IMR-90 (cell line): ENCODE measurements at regions not wholly inside any gene's neighbourhood (a gene's known extent, or its start where the extent isn't known, plus 50 kb on each side); places are given as distances from the start of the nearest gene placed in this dataset.

Experiments used
- ATAC-seq: fragments of 200-7000 bp; cut with Tn5 transposase; 2 replicates; pipeline ENCODE4 v1.9.1; 2020; ENCODE audit warnings: low read depth, mild to moderate bottlenecking, moderate library complexity
- BruUV-seq: library from RNA; stranded (reverse); fragments of 400-500 nt; replicated peaks from 2 replicates; lab custom pipeline; 2021; lab: Mats Ljungman, UMichigan
- CTCF ChIA-PET: fragments of 300-600 bp; formaldehyde crosslinking; extraction: SDS; loops from one replicate; lab custom pipeline; 2021; ENCODE audit warnings: antibody characterized with exemption; lab: Yijun Ruan, JAX
- POLR2A ChIA-PET: fragments of 300-600 bp; sonication (Branson Sonifier 250); formaldehyde crosslinking; loops from one replicate; lab custom pipeline; 2022; ENCODE audit warnings: antibody characterized with exemption; ENCODE audit not compliant: unreplicated experiment; lab: Charles Lee
- DNase-seq: peaks from one replicate; pipeline ENCODE4 v3.0.0; 2013
- H2AFZ ChIP-seq: replicated peaks from 2 replicates; pipeline ENCODE3; 2013; ENCODE audit warnings: low read length, mild to moderate bottlenecking; ENCODE audit not compliant: poor library complexity
- H2AK5ac ChIP-seq: 2 replicates; pipeline ENCODE4 v1.6.1; 2013; ENCODE audit warnings: low read depth, low read length, inconsistent platforms
- H2AK9ac ChIP-seq: replicated peaks from 2 replicates; pipeline ENCODE3; 2013; ENCODE audit warnings: mild to moderate bottlenecking, low read depth, low read length, moderate library complexity; ENCODE audit not compliant: poor library complexity
- H2BK120ac ChIP-seq: 2 replicates; pipeline ENCODE4 v1.6.1; 2013; ENCODE audit warnings: low read depth, low read length, inconsistent platforms
- H2BK15ac ChIP-seq: 3 replicates; pipeline ENCODE4 v1.6.1; 2013; ENCODE audit warnings: low read depth, low read length, inconsistent platforms
- H2BK20ac ChIP-seq: 2 replicates; pipeline ENCODE4 v1.6.1; 2013; ENCODE audit warnings: low read depth, mild to moderate bottlenecking, inconsistent platforms, low read length, moderate library complexity
- H2BK5ac ChIP-seq: 2 replicates; pipeline ENCODE4 v1.6.1; 2013; ENCODE audit warnings: mild to moderate bottlenecking, low read depth, low read length, inconsistent platforms; ENCODE audit not compliant: poor library complexity, severe bottlenecking
- H3K14ac ChIP-seq: replicated peaks from 2 replicates; pipeline ENCODE4 v1.6.1; 2013; ENCODE audit warnings: low read depth, low read length, inconsistent platforms
- H3K18ac ChIP-seq: 2 replicates; pipeline ENCODE4 v1.6.1; 2013; ENCODE audit warnings: low read depth, low read length, control low read depth
- H3K23ac ChIP-seq: 2 replicates; pipeline ENCODE4 v1.6.1; 2013; ENCODE audit warnings: low read depth, low read length, inconsistent platforms
- H3K27ac ChIP-seq: 2 replicates; pipeline ENCODE4 v1.5.1; 2013; ENCODE audit warnings: mild to moderate bottlenecking, control low read depth, low read length; ENCODE audit not compliant: insufficient read depth
- H3K27me3 ChIP-seq: 2 replicates; pipeline ENCODE4 v1.6.1; 2013; ENCODE audit warnings: low read length; ENCODE audit not compliant: control insufficient read depth, insufficient read depth
- H3K36me3 ChIP-seq: 2 replicates; pipeline ENCODE4 v1.6.1; 2013; ENCODE audit warnings: low read length, mixed read lengths; ENCODE audit not compliant: control insufficient read depth, insufficient read depth
- H3K4ac ChIP-seq: 2 replicates; pipeline ENCODE4 v1.6.1; 2013; ENCODE audit warnings: low read depth, low read length, inconsistent platforms
- H3K4me1 ChIP-seq: 2 replicates; pipeline ENCODE4 v1.6.1; 2013; ENCODE audit warnings: low read length, mixed read lengths; ENCODE audit not compliant: control insufficient read depth, insufficient read depth
- H3K4me2 ChIP-seq: 2 replicates; pipeline ENCODE4 v1.6.1; 2013; ENCODE audit warnings: low read depth, mild to moderate bottlenecking, control low read depth, low read length, moderate library complexity
- H3K4me3 ChIP-seq: 2 replicates; pipeline ENCODE4 v1.5.1; 2013; ENCODE audit warnings: low read depth, mild to moderate bottlenecking, control low read depth, low read length, moderate library complexity; ENCODE audit not compliant: insufficient read depth
- H3K56ac ChIP-seq: 2 replicates; pipeline ENCODE4 v1.6.1; 2013; ENCODE audit warnings: low read length, inconsistent platforms; ENCODE audit not compliant: insufficient read depth; ENCODE audit errors: extremely low read depth
- H3K79me1 ChIP-seq, 2 experiments: 2 replicates each; pipeline ENCODE4 v1.6.1; 2013; ENCODE audit warnings: low read length in 2 of 2, inconsistent platforms in 1 of 2, low read depth in 1 of 2
- H3K9ac ChIP-seq: 2 replicates; pipeline ENCODE4 v1.6.1; 2013; ENCODE audit warnings: low read depth, low read length, control low read depth
- H3K9me1 ChIP-seq: 2 replicates; pipeline ENCODE4 v1.6.1; 2013; ENCODE audit warnings: low read length, inconsistent platforms; ENCODE audit not compliant: insufficient read depth
- H3K9me3 ChIP-seq: 2 replicates; pipeline ENCODE4 v1.6.1; 2013; ENCODE audit warnings: low read length; ENCODE audit not compliant: control insufficient read depth, insufficient read depth
- H4K20me1 ChIP-seq: 2 replicates; pipeline ENCODE4 v1.6.1; 2013; ENCODE audit warnings: low read length, inconsistent platforms; ENCODE audit not compliant: insufficient read depth
- H4K5ac ChIP-seq: 2 replicates; pipeline ENCODE4 v1.6.1; 2013; ENCODE audit warnings: mild to moderate bottlenecking, low read depth, low read length, control low read depth
- H4K8ac ChIP-seq, 2 experiments: 2 replicates each; pipeline ENCODE4 v1.6.1; 2013; ENCODE audit warnings: low read depth in 2 of 2, low read length in 2 of 2, control low read depth in 1 of 2, inconsistent platforms in 1 of 2
- H4K91ac ChIP-seq: 2 replicates; pipeline ENCODE4 v1.6.1; 2013; ENCODE audit warnings: low read depth, low read length, inconsistent platforms; ENCODE audit not compliant: insufficient read depth
- BHLHE40 ChIP-seq: fragments of 150-350 bp; IDR thresholded peaks from 2 replicates; pipeline ENCODE4 v1.6.1; 2016; ENCODE audit warnings: mild to moderate bottlenecking, low read depth, low read length
- CEBPB ChIP-seq: IDR thresholded peaks from 2 replicates; pipeline ENCODE4 v1.6.1; 2012; ENCODE audit warnings: low read depth, low read length, improper control_type of control experiment
- MAFK ChIP-seq: IDR thresholded peaks from 2 replicates; pipeline ENCODE4 v1.6.1; 2012; ENCODE audit warnings: low read depth, low read length, improper control_type of control experiment
- MAZ ChIP-seq: IDR thresholded peaks from 2 replicates; pipeline ENCODE4 v1.6.1; 2012; ENCODE audit warnings: low read depth, mild to moderate bottlenecking, low read length, improper control_type of control experiment, moderate library complexity, borderline replicate concordance
- RAD21 ChIP-seq: IDR thresholded peaks from 2 replicates; pipeline ENCODE4 v1.6.1; 2012; ENCODE audit warnings: low read length, improper control_type of control experiment
- SMC3 ChIP-seq: fragments of 150-350 bp; IDR thresholded peaks from 2 replicates; pipeline ENCODE4 v1.6.1; 2016; ENCODE audit warnings: low read depth, mild to moderate bottlenecking, antibody characterized with exemption, low read length, moderate library complexity
- USF2 ChIP-seq: fragments of 150-350 bp; IDR thresholded peaks from 2 replicates; pipeline ENCODE4 v1.6.1; 2017; ENCODE audit warnings: mild to moderate bottlenecking, antibody characterized with exemption, low read length, low read depth
- WGBS, 2 experiments: methylation state at CpG; one replicate each; pipeline versions ENCODE4 v1.1.5 to v1.1.7; 2013; ENCODE audit warnings: missing lambda C conversion rate in 2 of 2; ENCODE audit not compliant: insufficient read length in 1 of 2; ENCODE audit errors: extremely low coverage in 2 of 2; 5-methylcytosine and 5-hydroxymethylcytosine counted together
- dilution Hi-C: fragments of 300-500 bp; cut with HindIII; formaldehyde crosslinking; loops from one replicate; pipeline ENCODE4 v1.14.3; 2018; ENCODE audit warnings: low sequenced_read_pairs; ENCODE audit not compliant: unreplicated experiment
- in situ Hi-C: fragments of 300-500 bp; cut with MboI; formaldehyde crosslinking; loops from 3 replicates; pipeline ENCODE4 v1.14.3; 2019; ENCODE audit warnings: low sequenced_read_pairs, inconsistent platforms, mixed read lengths
- intact Hi-C: fragments of 100-400 bp; cut with micrococcal nuclease; formaldehyde crosslinking; loops from 2 replicates; pipeline ENCODE4 v1.10.0; 2022

DNA sequence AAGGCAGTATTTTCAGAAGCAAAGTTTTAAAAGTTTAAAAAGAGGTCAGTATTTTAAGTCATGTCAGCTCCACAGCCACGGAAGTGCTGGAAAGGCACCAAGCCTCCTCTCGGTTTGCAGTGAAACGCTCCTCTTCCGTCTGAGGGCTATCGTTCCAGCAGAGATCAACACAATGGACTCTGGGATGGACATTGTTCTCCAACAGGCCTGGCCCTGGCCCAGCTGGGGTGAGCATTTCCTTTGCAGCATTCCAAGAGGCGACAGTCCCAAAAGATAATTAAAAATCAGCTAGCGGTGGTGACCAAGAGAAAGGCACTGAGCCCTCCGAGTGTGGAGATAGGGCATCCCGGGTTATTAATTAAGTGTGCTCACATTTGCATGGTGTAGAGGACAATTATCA, 95.9 kb upstream of the LCLAT1 start:
- ChIA-PET POLR2A (interaction anchor here (0.9 kb wide), 1 partner anchor 120 kb away, joined by 4 read pairs; no protein-coding TSS in a partner anchor), CTCF (interaction anchor here (0.5 to 1.3 kb wide), 2 partner anchors 125 to 1922 kb away, joined by 4 to 5 read pairs; no protein-coding TSS in a partner anchor)
- Histone ChIP-seq H4K5ac (no peak overlapping the region), H3K18ac (no peak overlapping the region), H2BK120ac (no peak overlapping the region), H3K23ac (no peak overlapping the region), H3K4ac (no peak overlapping the region), H3K36me3 (no peaks in the 10 kb centered on the region), H3K9ac (no peak overlapping the region), H3K9me3 (no peaks in the 10 kb centered on the region), H3K79me1 (no peaks in the 10 kb centered on the region), H3K27me3 (no peaks in the 10 kb centered on the region), H3K9me1 (no peaks in the 10 kb centered on the region), H2AK9ac (no peak overlapping the region), H3K4me3 (no peak overlapping the region), H3K27ac (no peak overlapping the region), H3K56ac (no peak overlapping the region), H4K20me1 (no peaks in the 10 kb centered on the region), H2BK5ac (no peak overlapping the region), H4K8ac (no peak overlapping the region), H2AK5ac (no peak overlapping the region), H3K14ac (no peak overlapping the region), H2AFZ (no peak overlapping the region), H2BK15ac (no peak overlapping the region), H3K4me1 (peaks cover 10% of the 10 kb centered on the region; the same call in 1 of the 2 replicates), H2BK20ac (no peak overlapping the region), H3K4me2 (no peak overlapping the region), H4K91ac (no peak overlapping the region)
- BruUV-seq, result no TSS peak
- dilution Hi-C loops, result no loop called here
- in situ Hi-C loops, result no loop called here
- no peak for ATAC-seq
- intact Hi-C loops, result no loop called here
- TF ChIP-seq MAFK (no peak), MAZ (no peak), SMC3 (no peak), USF2 (no peak), BHLHE40 (no peak), RAD21 (no peak), CEBPB (no peak)
- 56% methylated on average over 5 of the region's 9 CpGs; no CpG with 5 or more reads in 1 of the 2 experiments for WGBS, 2 experiments
- no peak for DNase-seq
